ENCODE measurements at regions not wholly inside any gene's neighbourhood (a gene's known extent, or its start where the extent isn't known, plus 50 kb on each side); places are given as distances from the start of the nearest gene placed in this dataset.
A peak's percentile ranks its signal among the peaks of the same experiment; 100 is the strongest.

GRCh38 chr12:24482044-24482443, 466.9 kb downstream of the BCAT1 start:
- no peak overlapping the region for H4K8ac ChIP-seq (ENCODE audit: low read depth in 2 of 2, low read length in 2 of 2)
- no peak overlapping the region; the same call in 1 of the 2 replicates for H2BK20ac ChIP-seq (ENCODE audit: low read depth, low read length)
- no peak overlapping the region for H3K27ac ChIP-seq (ENCODE audit: insufficient read depth, low read length)
- intact Hi-C loops (cut with micrococcal nuclease) (no loop called here), dilution Hi-C loops (cut with HindIII; ENCODE audit: low sequenced_read_pairs, unreplicated experiment) (no loop called here), in situ Hi-C loops (cut with MboI; ENCODE audit: low sequenced_read_pairs) (no loop called here)
- peaks cover 6% of the 10 kb centered on the region; the same call in 1 of the 2 replicates for H3K4me1 ChIP-seq (ENCODE audit: control insufficient read depth, insufficient read depth, low read length)
- H2AFZ ChIP-seq (replicated peaks; ENCODE audit: low read length, poor library complexity), result no peak overlapping the region
- ChIA-PET CTCF (no interaction called here), POLR2A (ENCODE audit: unreplicated experiment) (interaction anchor here (0.5 kb wide), 1 partner anchor 62 kb away, joined by 3 read pairs; no protein-coding TSS in a partner anchor)
- ATAC-seq (ENCODE audit: low read depth) (no peak), DNase-seq (no peak)
- BruUV-seq (replicated peaks), result no TSS peak
- WGBS, 2 experiments (ENCODE audit: extremely low coverage in 2 of 2, insufficient read length in 1 of 2), result no CpG with 5 or more reads among the region's 3 CpGs
- no peaks in the 10 kb centered on the region for H3K27me3 ChIP-seq (ENCODE audit: control insufficient read depth, insufficient read depth, low read length)
- no peak overlapping the region for H3K56ac ChIP-seq (ENCODE audit: extremely low read depth, insufficient read depth, low read length)
- H3K9me3 ChIP-seq (ENCODE audit: control insufficient read depth, insufficient read depth, low read length), result no peaks in the 10 kb centered on the region
- no peak overlapping the region for H3K9ac ChIP-seq (ENCODE audit: low read depth, low read length)
- H2AK5ac ChIP-seq (ENCODE audit: low read depth, low read length), result no peak overlapping the region; the same call in 1 of the 2 replicates
- no peak overlapping the region for H2BK5ac ChIP-seq (ENCODE audit: low read depth, low read length, poor library complexity, severe bottlenecking)
- H4K20me1 ChIP-seq (ENCODE audit: insufficient read depth, low read length), result no peaks in the 10 kb centered on the region
- TF ChIP-seq USF2 (IDR thresholded peaks at IDR 0.05; ENCODE audit: low read depth, low read length) (no peak), FOS (IDR thresholded peaks at IDR 0.05; ENCODE audit: low read depth, low read length) (no peak), CTCF (conservative IDR thresholded peaks at IDR 0.05; ENCODE audit: low read depth, low read length) (no peak)
- peaks cover 3% of the 10 kb centered on the region; the same call in 1 of the 2 replicates for H3K9me1 ChIP-seq (ENCODE audit: insufficient read depth, low read length)
- peak overlapping the region; percentile 15; the same call in 1 of the 3 replicates for H2BK15ac ChIP-seq (ENCODE audit: low read depth, low read length)
- H4K91ac ChIP-seq (ENCODE audit: insufficient read depth, low read depth, low read length), result no peak overlapping the region
- H3K4ac ChIP-seq (ENCODE audit: low read depth, low read length), result peak overlapping the region; percentile 26; the same call in 1 of the 2 replicates
- no peaks in the 10 kb centered on the region for H3K36me3 ChIP-seq (ENCODE audit: control insufficient read depth, insufficient read depth, low read length)
- 0 out of 2 replicates have a peak overlapping the region, but pooled peaks have one; percentile 12 for H3K14ac ChIP-seq (replicated peaks; ENCODE audit: low read depth, low read length)
- H3K4me3 ChIP-seq (ENCODE audit: insufficient read depth, low read depth, low read length), result no peak overlapping the region
- H3K23ac ChIP-seq (ENCODE audit: low read depth, low read length), result no peak overlapping the region
- no peak overlapping the region for H3K4me2 ChIP-seq (ENCODE audit: low read depth, low read length)
- no peak overlapping the region for H4K5ac ChIP-seq (ENCODE audit: low read depth, low read length)
- 0 out of 2 replicates have a peak overlapping the region, but pooled peaks have one; percentile 4 for H2BK120ac ChIP-seq (ENCODE audit: low read depth, low read length)
- H3K79me1 ChIP-seq (ENCODE audit: low read depth in 1 of 2, low read length in 2 of 2), result peaks cover 22 to 23% of the 10 kb centered on the region in 2 experiments
- H2AK9ac ChIP-seq (replicated peaks; ENCODE audit: low read depth, low read length, poor library complexity), result no peak overlapping the region
- H3K18ac ChIP-seq (ENCODE audit: low read depth, low read length), result no peak overlapping the region

Data from IMR-90 (cell line).